ENCODE measurements at regions not wholly inside any gene's neighbourhood (a gene's known extent, or its start where the extent isn't known, plus 50 kb on each side); places are given as distances from the start of the nearest gene placed in this dataset.

DNA sequence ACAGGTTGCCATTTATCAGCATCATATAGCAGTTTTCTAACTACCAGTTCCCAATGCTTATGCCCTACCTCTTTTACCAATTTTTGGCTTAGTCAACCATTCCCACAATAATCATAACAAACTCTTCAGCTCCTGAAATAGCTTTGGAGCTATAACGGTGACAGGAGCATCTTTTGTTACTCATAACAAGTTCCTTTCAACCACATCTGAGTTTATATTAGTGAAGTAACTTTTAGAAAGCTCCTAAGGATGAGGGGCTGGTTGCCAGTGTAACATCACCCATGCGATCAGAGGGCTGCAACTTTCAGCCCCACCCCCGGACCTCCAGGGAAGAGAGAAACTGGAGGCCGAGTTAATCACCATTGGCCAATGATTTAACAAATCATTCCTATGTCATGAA lies 495.3 kb upstream of the RASGRP1 start:
- H3K27ac ChIP-seq (ENCODE audit: low read depth in 1 of 2, low read length in 2 of 2), result no peak overlapping the region
- TF ChIP-seq, protein P1, sequence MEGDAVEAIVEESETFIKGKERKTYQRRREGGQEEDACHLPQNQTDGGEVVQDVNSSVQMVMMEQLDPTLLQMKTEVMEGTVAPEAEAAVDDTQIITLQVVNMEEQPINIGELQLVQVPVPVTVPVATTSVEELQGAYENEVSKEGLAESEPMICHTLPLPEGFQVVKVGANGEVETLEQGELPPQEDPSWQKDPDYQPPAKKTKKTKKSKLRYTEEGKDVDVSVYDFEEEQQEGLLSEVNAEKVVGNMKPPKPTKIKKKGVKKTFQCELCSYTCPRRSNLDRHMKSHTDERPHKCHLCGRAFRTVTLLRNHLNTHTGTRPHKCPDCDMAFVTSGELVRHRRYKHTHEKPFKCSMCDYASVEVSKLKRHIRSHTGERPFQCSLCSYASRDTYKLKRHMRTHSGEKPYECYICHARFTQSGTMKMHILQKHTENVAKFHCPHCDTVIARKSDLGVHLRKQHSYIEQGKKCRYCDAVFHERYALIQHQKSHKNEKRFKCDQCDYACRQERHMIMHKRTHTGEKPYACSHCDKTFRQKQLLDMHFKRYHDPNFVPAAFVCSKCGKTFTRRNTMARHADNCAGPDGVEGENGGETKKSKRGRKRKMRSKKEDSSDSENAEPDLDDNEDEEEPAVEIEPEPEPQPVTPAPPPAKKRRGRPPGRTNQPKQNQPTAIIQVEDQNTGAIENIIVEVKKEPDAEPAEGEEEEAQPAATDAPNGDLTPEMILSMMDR (IDR thresholded peaks at IDR 0.05), result no peak
- no peaks in the 10 kb centered on the region for H3K9me3 ChIP-seq (ENCODE audit: control insufficient read depth in 1 of 2, insufficient read depth in 1 of 2, low read length in 2 of 2)
- no peaks in the 10 kb centered on the region for H3K4me1 ChIP-seq (ENCODE audit: insufficient read depth, low read length)
- Mint-ChIP-seq H3K27ac (no peak overlapping the region), H3K4me3 (no peak overlapping the region), H3K36me3 (ENCODE audit: low read depth) (no peaks in the 10 kb centered on the region), H3K27me3 (no peaks in the 10 kb centered on the region), H3K9me3 (no peaks in the 10 kb centered on the region), H3K4me1 (ENCODE audit: low read depth) (no peaks in the 10 kb centered on the region)
- DNase-seq (no peak), ATAC-seq (ENCODE audit: poor library complexity) (no peak)
- ChIA-PET CTCF (no interaction called here), POLR2A (no interaction called here)
- H3K4me3 ChIP-seq (ENCODE audit: low read length), result no peak overlapping the region
- H3K27me3 ChIP-seq (ENCODE audit: control insufficient read depth in 1 of 2, insufficient read depth in 2 of 2, low read length in 2 of 2), result no peaks in the 10 kb centered on the region
- intact Hi-C loops (cut with DNase I, micrococcal nuclease), result loop anchor here in 1 of 2 experiments (10.0 kb wide), 1 partner anchor 55 kb away; no protein-coding TSS in a partner anchor
- no peaks in the 10 kb centered on the region for H3K36me3 ChIP-seq (ENCODE audit: insufficient read depth, low read length)

DNA sequence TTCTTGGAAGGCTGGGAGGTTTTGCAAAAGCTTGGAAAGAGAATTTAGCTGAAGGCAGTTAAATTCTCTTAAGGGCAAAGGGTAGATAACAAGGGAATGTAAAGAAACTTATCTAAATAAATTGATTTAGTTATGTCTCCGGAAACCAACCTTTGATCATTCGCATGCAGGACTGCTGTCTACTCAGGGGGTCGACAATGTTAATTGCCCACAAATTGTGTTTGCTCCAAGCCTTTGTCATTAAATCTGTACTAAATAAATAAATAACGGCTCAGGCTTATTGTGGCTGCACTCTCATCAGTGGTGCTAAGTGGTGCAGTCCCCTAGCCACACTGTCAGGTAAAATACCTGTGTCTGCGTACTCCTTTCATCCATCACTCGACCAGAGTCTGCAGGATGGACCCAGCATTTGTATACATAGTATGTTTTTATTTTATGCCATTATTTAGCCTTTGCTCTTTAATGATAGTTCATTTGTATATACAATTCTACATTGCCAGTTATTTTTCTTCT lies 497.4 kb upstream of the RASGRP1 start:
- Histone ChIP-seq H3K27me3 (ENCODE audit: control insufficient read depth in 1 of 2, insufficient read depth in 2 of 2, low read length in 2 of 2) (no peaks in the 10 kb centered on the region), H3K4me1 (ENCODE audit: insufficient read depth, low read length) (no peaks in the 10 kb centered on the region), H3K36me3 (ENCODE audit: insufficient read depth, low read length) (no peaks in the 10 kb centered on the region), H3K9me3 (ENCODE audit: control insufficient read depth in 1 of 2, insufficient read depth in 1 of 2, low read length in 2 of 2) (no peaks in the 10 kb centered on the region), H3K27ac (ENCODE audit: low read depth in 1 of 2, low read length in 2 of 2) (no peak overlapping the region), H3K4me3 (ENCODE audit: low read length) (no peak overlapping the region)
- no peaks in the 10 kb centered on the region for H3K4me1 Mint-ChIP-seq (ENCODE audit: low read depth)
- H3K36me3 Mint-ChIP-seq (ENCODE audit: low read depth), result no peaks in the 10 kb centered on the region
- CTCF ChIA-PET, result no interaction called here
- no peak overlapping the region for H3K27ac Mint-ChIP-seq
- no peaks in the 10 kb centered on the region for H3K9me3 Mint-ChIP-seq
- POLR2A ChIA-PET, result no interaction called here
- no peak overlapping the region for H3K4me3 Mint-ChIP-seq
- ATAC-seq (ENCODE audit: poor library complexity) (no peak), DNase-seq (no peak)
- peaks cover 5% of the 10 kb centered on the region for H3K27me3 Mint-ChIP-seq
- TF ChIP-seq, protein P1 (IDR thresholded peaks at IDR 0.05), result no peak
- intact Hi-C loops (cut with DNase I, micrococcal nuclease), result no loop called here

DNA sequence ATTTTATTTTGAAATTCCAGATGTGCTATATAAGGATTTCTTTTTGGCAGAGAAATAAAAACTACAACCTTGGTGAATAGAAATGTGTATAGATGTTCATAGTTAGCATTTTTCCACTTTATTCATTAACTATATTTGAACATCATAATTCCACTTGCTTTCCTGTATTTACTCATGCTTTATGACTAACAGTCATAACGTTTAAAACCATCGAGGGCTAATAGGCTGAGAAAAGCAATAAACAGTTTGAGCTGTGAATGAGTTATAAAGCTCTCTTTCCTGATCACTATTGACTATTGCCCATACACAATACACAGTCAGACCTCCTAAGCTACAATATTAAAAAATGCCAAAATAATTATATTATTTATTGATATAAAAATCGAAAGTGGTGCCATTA lies 502.1 kb upstream of the RASGRP1 start:
- TF ChIP-seq, protein P1 (IDR thresholded peaks at IDR 0.05), result no peak
- intact Hi-C loops (cut with DNase I, micrococcal nuclease), result no loop called here
- H3K27ac Mint-ChIP-seq, result no peak overlapping the region
- POLR2A ChIA-PET, result no interaction called here
- peaks cover 0 to 4% of the 10 kb centered on the region in 2 experiments for H3K27me3 ChIP-seq (ENCODE audit: control insufficient read depth in 1 of 2, insufficient read depth in 2 of 2, low read length in 2 of 2)
- H3K9me3 Mint-ChIP-seq, result no peaks in the 10 kb centered on the region
- H3K4me3 Mint-ChIP-seq, result no peak overlapping the region
- H3K27me3 Mint-ChIP-seq, result peaks cover 17% of the 10 kb centered on the region
- ATAC-seq (ENCODE audit: poor library complexity), result no peak
- H3K9me3 ChIP-seq (ENCODE audit: control insufficient read depth in 1 of 2, insufficient read depth in 1 of 2, low read length in 2 of 2), result no peaks in the 10 kb centered on the region
- no peaks in the 10 kb centered on the region for H3K36me3 Mint-ChIP-seq (ENCODE audit: low read depth)
- H3K4me1 ChIP-seq (ENCODE audit: insufficient read depth, low read length), result no peaks in the 10 kb centered on the region
- H3K4me1 Mint-ChIP-seq (ENCODE audit: low read depth), result no peaks in the 10 kb centered on the region
- no peak overlapping the region for H3K27ac ChIP-seq (ENCODE audit: low read depth in 1 of 2, low read length in 2 of 2)
- CTCF ChIA-PET, result no interaction called here
- DNase-seq, result no peak
- H3K4me3 ChIP-seq (ENCODE audit: low read length), result no peak overlapping the region
- H3K36me3 ChIP-seq (ENCODE audit: insufficient read depth, low read length), result no peaks in the 10 kb centered on the region

Measured in CD4-positive, alpha-beta T cell (primary cell).